Spleen (tissue), 11 donors: ENCODE measurements at regions not wholly inside any gene's neighbourhood (a gene's known extent, or its start where the extent isn't known, plus 50 kb on each side); places are given as distances from the start of the nearest gene placed in this dataset.

Experiments used
- DNase-seq: peaks from one replicate; pipeline ENCODE4 v3.0.0-alpha.2; 2020
- H3K27ac ChIP-seq, 8 donors: fragments of 200-600 bp; sonication (generic) in 7 of 8; 1 replicate in 4 of 8; 2 replicates in 4 of 8; pipeline versions ENCODE4 v1.5.0 to v1.8.0; 2016 to 2021; ENCODE audit warnings: inconsistent platforms in 4 of 8, mild to moderate bottlenecking in 4 of 8, moderate library complexity in 1 of 8
- H3K27me3 ChIP-seq, 7 donors: fragments of 200-600 bp; sonication (generic) in 6 of 7; replicated peaks in 1 of 7; 1 replicate in 4 of 7; 2 replicates in 3 of 7; pipeline versions ENCODE4 v1.5.0 to v1.8.0; 2016 to 2021; ENCODE audit warnings: inconsistent platforms in 3 of 7, mild to moderate bottlenecking in 1 of 7
- H3K36me3 ChIP-seq, 6 donors: fragments of 200-600 bp; sonication (generic) in 5 of 6; 1 replicate in 4 of 6; 2 replicates in 2 of 6; pipeline versions ENCODE4 v1.5.0 to v1.8.0; 2016 to 2021; ENCODE audit warnings: inconsistent platforms in 2 of 6
- H3K4me1 ChIP-seq, 6 donors: fragments of 200-600 bp; sonication (generic) in 5 of 6; 1 replicate in 3 of 6; 2 replicates in 3 of 6; pipeline versions ENCODE4 v1.5.0 to v1.8.0; 2016 to 2021; ENCODE audit warnings: inconsistent platforms in 3 of 6
- H3K4me3 ChIP-seq, 8 donors: fragments of 200-600 bp; sonication (generic) in 7 of 8; 1 replicate in 4 of 8; 2 replicates in 4 of 8; pipeline versions ENCODE4 v1.5.0 to v1.8.0; 2016 to 2021; ENCODE audit warnings: inconsistent platforms in 4 of 8, mild to moderate bottlenecking in 4 of 8, moderate library complexity in 2 of 8
- H3K9me3 ChIP-seq, 8 donors: fragments of 200-600 bp; sonication (generic) in 7 of 8; 1 replicate in 4 of 8; 2 replicates in 4 of 8; pipeline versions ENCODE4 v1.5.0 to v1.8.0; 2016 to 2021; ENCODE audit warnings: inconsistent platforms in 4 of 8
- POLR2A ChIP-seq, 3 donors: fragments of 450-650 bp; IDR thresholded peaks; one replicate each; pipeline ENCODE4 v1.5.1; 2017; ENCODE audit warnings: antibody characterized with exemption in 3 of 3, mild to moderate bottlenecking in 1 of 3
- POLR2AphosphoS5 ChIP-seq, 3 donors: sonication (generic); formaldehyde crosslinking; IDR thresholded peaks; one replicate each; pipeline ENCODE4 v1.5.1; 2017; ENCODE audit warnings: antibody characterized with exemption in 3 of 3
- WGBS, 5 donors: extraction: QIAGEN DNeasy Blood & Tissue Kit in 3 of 5; methylation state at CpG; one replicate each; pipeline versions ENCODE4 v1.1.5 to v1.1.7; 2013 to 2018; 5-methylcytosine and 5-hydroxymethylcytosine counted together
- intact Hi-C: fragments of 100-400 bp; cut with DNase I; formaldehyde crosslinking; loops from one replicate; pipeline ENCODE4 v1.15.0; 2023; ENCODE audit warnings: low total_unique reads
- TF ChIP-seq, protein P1 (sequence below), 11 experiments: fragments of 200-600 bp in 7 of 11; fragments of 450-650 bp in 4 of 11; sonication (generic) in 4 of 11; IDR thresholded peaks in 8 of 11; conservative IDR thresholded peaks in 3 of 11; 1 replicate in 7 of 11; 2 replicates in 4 of 11; pipeline versions ENCODE4 v1.4.0 to v1.8.0; 2016 to 2021; ENCODE audit warnings: antibody characterized with exemption in 11 of 11, inconsistent platforms in 4 of 11, mild to moderate bottlenecking in 1 of 11
- donor health status: healthy with polysubstance abuse.
- donor health status: DM: no; HTN: no; CAD: no; lungs with moderate emphysema.
- donor health status: DM: no; HTN: no; CAD: no.
- donor health status: Bipolar disorder and iron deficiency.
- donor health status: healthy.
- donor health status: DM: no; HTN: no; CAD: no.
- donor health status: DM: yes; HTN: yes; CAD: no.

GRCh38 chr20:10793766-10794165, 120.0 kb upstream of the JAG1 start:
- Histone ChIP-seq H3K4me3 (no peak overlapping the region), H3K27ac (no peak overlapping the region), H3K27me3 (no peaks in the 10 kb centered on the region), H3K9me3 (peaks cover 0 to 4% (median 0%) of the 10 kb centered on the region in 8 donors), H3K36me3 (no peaks in the 10 kb centered on the region), H3K4me1 (no peaks in the 10 kb centered on the region)
- no peak for DNase-seq
- TF ChIP-seq POLR2A (IDR thresholded peaks at IDR 0.05) (no peak), POLR2AphosphoS5 (IDR thresholded peaks at IDR 0.05) (no peak)
- TF ChIP-seq, protein P1, sequence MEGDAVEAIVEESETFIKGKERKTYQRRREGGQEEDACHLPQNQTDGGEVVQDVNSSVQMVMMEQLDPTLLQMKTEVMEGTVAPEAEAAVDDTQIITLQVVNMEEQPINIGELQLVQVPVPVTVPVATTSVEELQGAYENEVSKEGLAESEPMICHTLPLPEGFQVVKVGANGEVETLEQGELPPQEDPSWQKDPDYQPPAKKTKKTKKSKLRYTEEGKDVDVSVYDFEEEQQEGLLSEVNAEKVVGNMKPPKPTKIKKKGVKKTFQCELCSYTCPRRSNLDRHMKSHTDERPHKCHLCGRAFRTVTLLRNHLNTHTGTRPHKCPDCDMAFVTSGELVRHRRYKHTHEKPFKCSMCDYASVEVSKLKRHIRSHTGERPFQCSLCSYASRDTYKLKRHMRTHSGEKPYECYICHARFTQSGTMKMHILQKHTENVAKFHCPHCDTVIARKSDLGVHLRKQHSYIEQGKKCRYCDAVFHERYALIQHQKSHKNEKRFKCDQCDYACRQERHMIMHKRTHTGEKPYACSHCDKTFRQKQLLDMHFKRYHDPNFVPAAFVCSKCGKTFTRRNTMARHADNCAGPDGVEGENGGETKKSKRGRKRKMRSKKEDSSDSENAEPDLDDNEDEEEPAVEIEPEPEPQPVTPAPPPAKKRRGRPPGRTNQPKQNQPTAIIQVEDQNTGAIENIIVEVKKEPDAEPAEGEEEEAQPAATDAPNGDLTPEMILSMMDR (IDR thresholded peaks at IDR 0.05 in 8 of 11, conservative IDR thresholded peaks at IDR 0.05 in 3 of 11) = no peak
- 89 to 97% (median 96%) methylated on average over 16 of the region's 16 CpGs for WGBS, 5 donors
- intact Hi-C loops = no loop called here

GRCh38 chr20:10794765-10795164, 121.0 kb upstream of the JAG1 start:
- Histone ChIP-seq H3K27me3 (no peaks in the 10 kb centered on the region), H3K9me3 (peaks cover 0 to 4% (median 0%) of the 10 kb centered on the region in 8 donors), H3K36me3 (no peaks in the 10 kb centered on the region), H3K27ac (no peak overlapping the region), H3K4me1 (no peaks in the 10 kb centered on the region), H3K4me3 (no peak overlapping the region)
- DNase-seq = no peak
- TF ChIP-seq, protein P1 (IDR thresholded peaks at IDR 0.05 in 8 of 11, conservative IDR thresholded peaks at IDR 0.05 in 3 of 11) = no peak
- TF ChIP-seq POLR2A (IDR thresholded peaks at IDR 0.05) = no peak
- no peak for TF ChIP-seq POLR2AphosphoS5 (IDR thresholded peaks at IDR 0.05)
- WGBS, 5 donors = 84 to 96% (median 89%) methylated on average over 3 of the region's 3 CpGs
- intact Hi-C loops = no loop called here

DNA sequence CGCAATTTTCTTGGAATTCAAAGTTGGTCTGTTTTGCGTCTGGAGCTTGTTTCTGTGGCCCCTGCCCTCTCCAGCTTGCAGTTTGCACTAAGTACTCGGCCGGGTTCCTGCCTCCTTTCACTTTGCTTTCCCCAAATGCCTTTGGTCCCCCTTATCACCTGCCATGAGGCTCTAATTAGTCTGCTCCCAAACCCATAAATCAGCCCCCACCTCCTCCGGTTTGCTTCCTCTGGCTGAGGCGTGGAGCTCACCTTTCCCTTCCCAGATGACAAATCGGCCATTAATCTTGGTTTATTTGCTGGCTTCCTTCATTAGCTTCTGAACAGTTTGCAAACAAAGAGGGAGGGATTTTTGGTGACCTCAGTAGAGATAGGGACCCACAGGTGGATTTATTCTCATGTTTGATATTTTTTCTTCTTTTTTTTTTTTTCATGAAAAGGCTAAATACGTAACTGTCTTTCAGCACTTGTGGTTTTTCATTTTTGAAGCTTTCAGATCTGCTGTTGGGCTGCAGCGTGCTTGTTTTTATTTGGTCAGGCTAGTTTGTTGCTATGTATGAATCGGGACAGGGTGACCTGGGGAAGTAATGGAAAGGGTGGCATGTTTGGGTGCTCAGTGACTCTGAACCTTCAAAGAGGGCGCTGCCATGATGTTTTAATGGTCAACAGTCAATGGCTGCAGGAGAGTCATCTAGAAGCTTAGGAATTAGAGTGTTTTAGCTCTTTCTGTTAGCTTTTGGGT, 121.7 kb upstream of the JAG1 start:
- Histone ChIP-seq H3K27me3 (no peaks in the 10 kb centered on the region), H3K36me3 (no peaks in the 10 kb centered on the region), H3K9me3 (peaks cover 0 to 4% (median 0%) of the 10 kb centered on the region in 8 donors), H3K27ac (no peak overlapping the region), H3K4me1 (no peaks in the 10 kb centered on the region), H3K4me3 (no peak overlapping the region)
- WGBS, 5 donors = 64 to 80% (median 67%) methylated on average over 11 of the region's 11 CpGs
- no peak for DNase-seq
- TF ChIP-seq POLR2A (IDR thresholded peaks at IDR 0.05) = no peak
- TF ChIP-seq POLR2AphosphoS5 (IDR thresholded peaks at IDR 0.05) = no peak
- TF ChIP-seq, protein P1 (IDR thresholded peaks at IDR 0.05 in 8 of 11, conservative IDR thresholded peaks at IDR 0.05 in 3 of 11) = no peak
- intact Hi-C loops = no loop called here

DNA sequence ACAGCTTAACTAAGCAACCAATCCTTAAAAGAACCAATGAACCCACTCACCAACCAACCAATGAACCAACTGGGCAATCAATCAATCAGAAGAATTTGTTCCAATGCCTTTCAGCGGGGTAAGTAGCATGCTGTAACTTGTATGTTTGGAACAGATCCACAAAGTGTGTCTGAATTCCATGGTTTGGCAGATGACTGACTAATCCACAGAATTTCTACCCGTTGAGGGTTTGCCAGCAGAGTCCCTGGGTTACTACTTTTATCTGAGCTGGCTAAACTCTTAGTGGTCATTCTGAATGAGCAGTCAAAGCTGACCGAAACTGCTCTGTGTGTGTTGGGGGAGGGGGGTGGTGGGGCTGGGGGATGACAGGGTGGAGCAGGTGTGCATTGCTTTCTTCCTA, 125.0 kb upstream of the JAG1 start:
- no peak overlapping the region for H3K4me3 ChIP-seq
- no peaks in the 10 kb centered on the region for H3K27me3 ChIP-seq
- H3K4me1 ChIP-seq = no peaks in the 10 kb centered on the region
- no peak overlapping the region for H3K27ac ChIP-seq
- no peaks in the 10 kb centered on the region for H3K36me3 ChIP-seq
- H3K9me3 ChIP-seq = peaks cover 0 to 4% (median 0%) of the 10 kb centered on the region in 8 donors
- WGBS, 5 donors = 73 to 87% (median 87%) methylated on average over 3 of the region's 3 CpGs
- TF ChIP-seq, protein P1 (IDR thresholded peaks at IDR 0.05 in 8 of 11, conservative IDR thresholded peaks at IDR 0.05 in 3 of 11) = no peak
- no peak for TF ChIP-seq POLR2AphosphoS5 (IDR thresholded peaks at IDR 0.05)
- no peak for TF ChIP-seq POLR2A (IDR thresholded peaks at IDR 0.05)
- no peak for DNase-seq
- intact Hi-C loops = no loop called here
